ENCODE measurements at regions not wholly inside any gene's neighbourhood (a gene's known extent, or its start where the extent isn't known, plus 50 kb on each side); places are given as distances from the start of the nearest gene placed in this dataset.

DNA sequence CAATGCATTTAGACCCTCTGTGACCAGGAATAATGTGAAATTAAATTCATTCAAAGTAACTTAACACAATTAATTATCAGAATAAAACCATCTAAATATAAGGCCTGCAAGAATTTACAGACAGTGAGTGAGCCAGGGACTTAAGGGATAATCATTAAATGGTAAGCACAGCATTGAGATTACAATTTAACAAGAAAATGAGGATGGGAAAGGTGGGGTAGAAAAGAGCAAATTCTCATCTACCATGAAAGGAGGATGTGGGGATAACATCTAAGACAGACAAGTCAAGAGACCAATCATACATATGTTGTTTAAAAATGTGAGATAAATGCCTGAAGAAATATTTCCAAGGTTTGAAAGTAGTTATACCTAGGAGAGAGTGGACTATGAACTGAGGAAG is 259.3 kb upstream of the NT5C1B start:
- no peak for TF ChIP-seq POLR2A (IDR thresholded peaks at IDR 0.05)
- TF ChIP-seq CTCF (IDR thresholded peaks at IDR 0.05) = no peak

All from esophagus squamous epithelium (tissue), 4 donors.